ENCODE measurements at regions not wholly inside any gene's neighbourhood (a gene's known extent, or its start where the extent isn't known, plus 50 kb on each side); places are given as distances from the start of the nearest gene placed in this dataset.
A peak's percentile ranks its signal among the peaks of the same experiment; 100 is the strongest.

GRCh38 chr1:34549199-34549598, 205.6 kb upstream of the GJB5 start:
- Histone ChIP-seq H2AFZ (no peak overlapping the region), H3K4me2 (ENCODE audit: unreplicated experiment) (no peak overlapping the region), H3K4me3 (no peak overlapping the region), H3K9me2 (ENCODE audit: insufficient read depth) (no peaks in the 10 kb centered on the region), H3K27ac (no peak overlapping the region), H3F3A (ENCODE audit: insufficient read depth) (no peaks in the 10 kb centered on the region), H3K36me3 (ENCODE audit: low read depth) (no peaks in the 10 kb centered on the region), H3K79me2 (ENCODE audit: insufficient read depth) (no peaks in the 10 kb centered on the region), H4K20me1 (ENCODE audit: insufficient read depth) (no peaks in the 10 kb centered on the region), H3K9me3 (ENCODE audit: low read depth) (no peaks in the 10 kb centered on the region), H3K4me1 (ENCODE audit: insufficient read depth) (no peaks in the 10 kb centered on the region), H3K27me3 (replicated peaks; ENCODE audit: insufficient read depth) (peaks cover 5% of the 10 kb centered on the region; the same call in 1 of the 2 replicates), H3K9ac (no peak overlapping the region)
- peak; percentile 26 for DNase-seq
- in situ Hi-C loops (cut with MboI) = no loop called here
- 31 to 34% methylated on average over 5 of the region's 5 CpGs for WGBS, 2 experiments (ENCODE audit: low coverage in 1 of 2, low lambda C conversion rate in 2 of 2, missing lambda C conversion rate in 2 of 2)
- no peak for TF ChIP-seq EZH2 (IDR thresholded peaks at IDR 0.05; ENCODE audit: insufficient read depth, poor library complexity, severe bottlenecking)
- TF ChIP-seq EZH2phosphoT487 (IDR thresholded peaks at IDR 0.05; ENCODE audit: insufficient read depth, low read depth) = no peak

GRCh38 chr1:34578306-34578705, 176.5 kb upstream of the GJB5 start:
- Histone ChIP-seq H3K36me3 (ENCODE audit: low read depth) (no peaks in the 10 kb centered on the region), H2AFZ (no peak overlapping the region), H4K20me1 (ENCODE audit: insufficient read depth) (no peaks in the 10 kb centered on the region), H3K27ac (no peak overlapping the region), H3K9ac (no peak overlapping the region), H3K4me3 (no peak overlapping the region), H3K4me2 (ENCODE audit: unreplicated experiment) (no peak overlapping the region), H3K27me3 (replicated peaks; ENCODE audit: insufficient read depth) (no peaks in the 10 kb centered on the region; the same call in 1 of the 2 replicates), H3K79me2 (ENCODE audit: insufficient read depth) (no peaks in the 10 kb centered on the region), H3K4me1 (ENCODE audit: insufficient read depth) (no peaks in the 10 kb centered on the region), H3K9me2 (ENCODE audit: insufficient read depth) (no peaks in the 10 kb centered on the region), H3K9me3 (ENCODE audit: low read depth) (no peaks in the 10 kb centered on the region), H3F3A (ENCODE audit: insufficient read depth) (no peaks in the 10 kb centered on the region)
- 24 to 28% methylated on average over 3 of the region's 3 CpGs for WGBS, 2 experiments (ENCODE audit: low coverage in 1 of 2, low lambda C conversion rate in 2 of 2, missing lambda C conversion rate in 2 of 2)
- TF ChIP-seq EZH2 (IDR thresholded peaks at IDR 0.05; ENCODE audit: insufficient read depth, poor library complexity, severe bottlenecking) (no peak), EZH2phosphoT487 (IDR thresholded peaks at IDR 0.05; ENCODE audit: insufficient read depth, low read depth) (no peak)
- in situ Hi-C loops (cut with MboI) = no loop called here
- DNase-seq = no peak

GRCh38 chr1:34582356-34582755, 172.5 kb upstream of the GJB5 start:
- TF ChIP-seq EZH2 (IDR thresholded peaks at IDR 0.05; ENCODE audit: insufficient read depth, poor library complexity, severe bottlenecking) (no peak), EZH2phosphoT487 (IDR thresholded peaks at IDR 0.05; ENCODE audit: insufficient read depth, low read depth) (no peak)

GRCh38 chr1:34587761-34588160, 167.1 kb upstream of the GJB5 start:
- no peak overlapping the region for H3K9ac ChIP-seq
- no peak overlapping the region for H3K4me3 ChIP-seq
- H3K79me2 ChIP-seq (ENCODE audit: insufficient read depth) = no peaks in the 10 kb centered on the region
- H2AFZ ChIP-seq = no peak overlapping the region
- DNase-seq = no peak
- no peaks in the 10 kb centered on the region for H3K4me1 ChIP-seq (ENCODE audit: insufficient read depth)
- H3K9me3 ChIP-seq (ENCODE audit: low read depth) = no peaks in the 10 kb centered on the region
- no peak overlapping the region for H3K27ac ChIP-seq
- H3F3A ChIP-seq (ENCODE audit: insufficient read depth) = no peaks in the 10 kb centered on the region
- WGBS, 2 experiments (ENCODE audit: low coverage in 1 of 2, low lambda C conversion rate in 2 of 2, missing lambda C conversion rate in 2 of 2) = 0 to 5% methylated on average over 2 of the region's 2 CpGs
- H4K20me1 ChIP-seq (ENCODE audit: insufficient read depth) = no peaks in the 10 kb centered on the region
- TF ChIP-seq EZH2phosphoT487 (IDR thresholded peaks at IDR 0.05; ENCODE audit: insufficient read depth, low read depth) = no peak
- no peak for TF ChIP-seq EZH2 (IDR thresholded peaks at IDR 0.05; ENCODE audit: insufficient read depth, poor library complexity, severe bottlenecking)
- in situ Hi-C loops (cut with MboI) = no loop called here
- H3K27me3 ChIP-seq (replicated peaks; ENCODE audit: insufficient read depth) = peaks cover 13% of the 10 kb centered on the region; the same call in 1 of the 2 replicates
- no peaks in the 10 kb centered on the region for H3K36me3 ChIP-seq (ENCODE audit: low read depth)
- H3K4me2 ChIP-seq (ENCODE audit: unreplicated experiment) = no peak overlapping the region
- no peaks in the 10 kb centered on the region for H3K9me2 ChIP-seq (ENCODE audit: insufficient read depth)

More at GRCh38 chr1:34582356-34582755, 172.5 kb upstream of the GJB5 start:
- Histone ChIP-seq H3K9ac (no peak overlapping the region), H3F3A (ENCODE audit: insufficient read depth) (no peaks in the 10 kb centered on the region), H3K9me2 (ENCODE audit: insufficient read depth) (no peaks in the 10 kb centered on the region), H3K9me3 (ENCODE audit: low read depth) (no peaks in the 10 kb centered on the region), H3K4me1 (ENCODE audit: insufficient read depth) (no peaks in the 10 kb centered on the region), H4K20me1 (ENCODE audit: insufficient read depth) (no peaks in the 10 kb centered on the region), H3K27me3 (replicated peaks; ENCODE audit: insufficient read depth) (peaks cover under 1% of the 10 kb centered on the region), H3K4me2 (ENCODE audit: unreplicated experiment) (no peak overlapping the region), H3K36me3 (ENCODE audit: low read depth) (no peaks in the 10 kb centered on the region), H2AFZ (no peak overlapping the region), H3K4me3 (no peak overlapping the region), H3K27ac (no peak overlapping the region), H3K79me2 (ENCODE audit: insufficient read depth) (no peaks in the 10 kb centered on the region)
- in situ Hi-C loops (cut with MboI) = no loop called here
- 47 to 53% methylated on average over 2 of the region's 2 CpGs for WGBS, 2 experiments (ENCODE audit: low coverage in 1 of 2, low lambda C conversion rate in 2 of 2, missing lambda C conversion rate in 2 of 2)
- no peak for DNase-seq

GRCh38 chr1:34590211-34590623, 164.6 kb upstream of the GJB5 start:
- in situ Hi-C loops (cut with MboI) = loop anchor here (10.0 kb wide), 1 partner anchor 945 kb away; no protein-coding TSS in a partner anchor
- Histone ChIP-seq H3K36me3 (ENCODE audit: low read depth) (no peaks in the 10 kb centered on the region), H3K4me3 (no peak overlapping the region), H3K79me2 (ENCODE audit: insufficient read depth) (no peaks in the 10 kb centered on the region), H3K27ac (no peak overlapping the region), H3K4me1 (ENCODE audit: insufficient read depth) (no peaks in the 10 kb centered on the region), H3K9ac (no peak overlapping the region), H3K9me3 (ENCODE audit: low read depth) (no peaks in the 10 kb centered on the region), H3K4me2 (ENCODE audit: unreplicated experiment) (no peak overlapping the region), H3K9me2 (ENCODE audit: insufficient read depth) (no peaks in the 10 kb centered on the region), H3K27me3 (replicated peaks; ENCODE audit: insufficient read depth) (peaks cover 33% of the 10 kb centered on the region), H4K20me1 (ENCODE audit: insufficient read depth) (no peaks in the 10 kb centered on the region), H3F3A (ENCODE audit: insufficient read depth) (no peaks in the 10 kb centered on the region), H2AFZ (no peak overlapping the region)
- WGBS, 2 experiments (ENCODE audit: low coverage in 1 of 2, low lambda C conversion rate in 2 of 2, missing lambda C conversion rate in 2 of 2) = 5 to 8% methylated on average over 4 of the region's 4 CpGs
- DNase-seq = peak; percentile 16
- TF ChIP-seq EZH2 (IDR thresholded peaks at IDR 0.05; ENCODE audit: insufficient read depth, poor library complexity, severe bottlenecking) (no peak), EZH2phosphoT487 (IDR thresholded peaks at IDR 0.05; ENCODE audit: insufficient read depth, low read depth) (no peak)
